ENCODE measurements at regions not wholly inside any gene's neighbourhood (a gene's known extent, or its start where the extent isn't known, plus 50 kb on each side); places are given as distances from the start of the nearest gene placed in this dataset.

DNA sequence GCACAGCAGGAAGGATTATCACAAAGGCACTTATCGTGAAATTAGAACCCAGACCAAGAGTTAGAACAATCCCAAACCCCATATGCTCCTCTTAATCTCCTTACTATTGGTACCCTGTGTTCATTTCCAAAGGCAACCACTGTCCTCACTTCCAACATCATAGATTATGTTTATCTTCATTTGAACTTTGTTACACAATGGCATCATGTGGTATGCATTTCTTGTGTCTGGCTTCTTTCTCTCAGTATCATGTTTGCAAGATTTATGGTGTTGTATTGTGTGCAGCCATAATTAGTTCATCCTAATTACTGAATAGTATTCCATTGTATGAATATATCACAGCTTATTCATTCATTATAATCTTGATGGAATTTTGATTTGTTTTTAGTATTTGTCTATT, 124.6 kb upstream of the SEC61G start:
- TF ChIP-seq CTCF (IDR thresholded peaks at IDR 0.05) = no peak
- no peak for TF ChIP-seq POLR2A (IDR thresholded peaks at IDR 0.05)
- H3K4me3 ChIP-seq (replicated peaks in 1 of 3) = no peak overlapping the region
- H3K9me3 ChIP-seq = no peaks in the 10 kb centered on the region
- peaks cover 5 to 7% of the 10 kb centered on the region in 2 donors for H3K4me1 ChIP-seq
- no peak overlapping the region for H3K27ac ChIP-seq
- WGBS, 2 donors = 93 to 97% methylated on average over 1 of the region's 1 CpG
- intact Hi-C loops (cut with DNase I) = loop anchor here (5.0 kb wide), 1 partner anchor 374 kb away; no protein-coding TSS in a partner anchor
- no peaks in the 10 kb centered on the region for H3K27me3 ChIP-seq
- DNase-seq = no peak
- no peaks in the 10 kb centered on the region for H3K36me3 ChIP-seq

GRCh38 chr7:54885285-54885684, 126.3 kb upstream of the SEC61G start:
- H3K36me3 ChIP-seq = no peaks in the 10 kb centered on the region
- DNase-seq = no peak
- no peaks in the 10 kb centered on the region for H3K9me3 ChIP-seq
- WGBS, 2 donors = 93 to 97% methylated on average over 1 of the region's 1 CpG
- TF ChIP-seq CTCF (IDR thresholded peaks at IDR 0.05) = no peak
- no peak for TF ChIP-seq POLR2A (IDR thresholded peaks at IDR 0.05)
- no peak overlapping the region for H3K4me3 ChIP-seq (replicated peaks in 1 of 3)
- intact Hi-C loops (cut with DNase I) = no loop called here
- peaks cover 5 to 9% of the 10 kb centered on the region in 2 donors for H3K4me1 ChIP-seq
- H3K27ac ChIP-seq = no peak overlapping the region
- no peaks in the 10 kb centered on the region for H3K27me3 ChIP-seq

DNA sequence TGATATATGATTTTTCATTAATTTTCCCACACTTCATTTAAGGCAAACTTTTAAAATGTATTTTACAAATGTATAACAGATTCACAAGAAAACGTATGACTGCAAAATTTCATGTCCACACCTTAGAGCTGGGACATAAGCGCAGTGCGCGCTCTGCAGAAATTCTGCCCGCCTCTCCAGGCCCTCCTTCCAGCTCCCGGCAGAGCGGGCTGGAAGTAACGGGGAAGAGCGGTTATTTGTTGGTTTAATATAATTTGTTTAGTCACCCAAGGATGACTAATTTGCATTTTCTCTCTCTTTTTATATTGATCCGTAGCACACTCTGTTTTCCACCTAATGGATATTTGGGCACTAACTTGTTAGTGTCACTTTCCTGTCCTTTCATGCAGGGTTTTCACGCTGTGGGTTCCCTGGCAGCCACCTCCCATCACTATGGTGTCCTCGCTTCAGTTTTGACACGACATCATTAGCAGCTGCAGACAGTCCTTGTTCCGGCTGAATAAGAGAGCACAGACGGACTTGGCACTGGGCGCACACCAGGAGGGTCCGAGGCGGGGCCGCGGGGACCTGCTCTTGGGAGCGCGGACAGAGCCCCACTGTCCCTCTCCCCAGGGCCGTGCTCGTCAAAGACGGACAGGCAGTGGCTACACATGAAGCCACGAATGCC, 129.2 kb upstream of the SEC61G start:
- WGBS, 2 donors = 31% methylated on average over 26 of the region's 26 CpGs
- no peaks in the 10 kb centered on the region for H3K27me3 ChIP-seq
- peak; percentile 28 to 37 for DNase-seq
- no peak overlapping the region for H3K27ac ChIP-seq
- TF ChIP-seq CTCF (IDR thresholded peaks at IDR 0.05) (no peak), POLR2A (IDR thresholded peaks at IDR 0.05) (no peak)
- H3K9me3 ChIP-seq = no peaks in the 10 kb centered on the region
- no peaks in the 10 kb centered on the region for H3K36me3 ChIP-seq
- H3K4me3 ChIP-seq (replicated peaks in 1 of 3) = peak overlapping the region in 2 of 3 donors; percentile 13 to 15
- intact Hi-C loops (cut with DNase I) = no loop called here
- H3K4me1 ChIP-seq = peaks cover 5 to 9% of the 10 kb centered on the region in 2 donors

DNA sequence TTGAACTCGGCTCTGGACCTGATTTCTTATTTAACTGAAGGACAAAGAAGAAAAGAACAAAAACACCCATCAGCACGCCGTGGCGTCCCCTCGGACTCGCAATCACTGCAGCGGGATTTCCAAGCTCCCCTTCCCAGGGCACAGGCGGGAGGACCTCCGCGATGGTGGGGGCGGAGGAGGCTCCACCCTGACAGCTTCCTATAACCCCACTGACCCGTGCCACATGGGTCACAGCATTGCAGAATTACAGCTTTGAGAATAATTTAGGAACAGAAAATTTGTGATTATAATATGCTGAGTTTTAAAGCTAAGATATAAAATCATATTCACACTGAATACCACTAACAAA, 129.7 kb upstream of the SEC61G start:
- Histone ChIP-seq H3K4me3 (replicated peaks in 1 of 3) (peak overlapping the region in 2 of 3 donors; percentile 13 to 15), H3K36me3 (no peaks in the 10 kb centered on the region), H3K27me3 (no peaks in the 10 kb centered on the region), H3K27ac (no peak overlapping the region), H3K4me1 (peaks cover 5 to 9% of the 10 kb centered on the region in 2 donors), H3K9me3 (no peaks in the 10 kb centered on the region)
- TF ChIP-seq CTCF (IDR thresholded peaks at IDR 0.05) = no peak
- TF ChIP-seq POLR2A (IDR thresholded peaks at IDR 0.05) = no peak
- WGBS, 2 donors = 16 to 17% methylated on average over 12 of the region's 12 CpGs
- intact Hi-C loops (cut with DNase I) = no loop called here
- no peak for DNase-seq

GRCh38 chr7:54897891-54898290, 120.9 kb upstream of the EGFR start:
- DNase-seq = no peak
- H3K9me3 ChIP-seq = no peaks in the 10 kb centered on the region
- H3K36me3 ChIP-seq = no peaks in the 10 kb centered on the region
- H3K27ac ChIP-seq = no peak overlapping the region
- TF ChIP-seq POLR2A (IDR thresholded peaks at IDR 0.05) (no peak), CTCF (IDR thresholded peaks at IDR 0.05) (no peak)
- no peak overlapping the region for H3K4me3 ChIP-seq (replicated peaks in 1 of 3)
- 54 to 75% methylated on average over 2 of the region's 2 CpGs for WGBS, 2 donors
- intact Hi-C loops (cut with DNase I) = no loop called here
- H3K27me3 ChIP-seq = no peaks in the 10 kb centered on the region
- no peaks in the 10 kb centered on the region for H3K4me1 ChIP-seq
